ENCODE measurements at regions not wholly inside any gene's neighbourhood (a gene's known extent, or its start where the extent isn't known, plus 50 kb on each side); places are given as distances from the start of the nearest gene placed in this dataset.

DNA sequence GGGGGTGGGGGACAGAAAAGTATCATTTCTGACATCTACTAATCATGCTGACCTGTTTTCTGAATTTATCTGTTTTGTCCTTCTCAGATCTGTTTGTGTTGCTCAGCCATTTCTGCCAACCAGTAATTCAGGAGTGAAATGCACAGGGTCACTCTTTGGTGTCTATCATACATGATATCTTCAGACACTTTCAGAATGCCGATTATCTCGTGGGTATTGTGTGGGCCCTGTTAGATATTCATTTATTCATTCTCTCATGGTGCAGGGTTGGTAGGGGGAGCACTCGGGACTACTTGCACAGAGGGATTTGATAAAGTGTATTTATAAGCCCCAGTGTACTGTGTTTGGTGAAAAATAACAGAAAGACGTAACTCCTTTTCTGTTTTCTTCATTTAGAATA lies 101.2 kb upstream of the CITED2 start:
- TF ChIP-seq, protein P1, sequence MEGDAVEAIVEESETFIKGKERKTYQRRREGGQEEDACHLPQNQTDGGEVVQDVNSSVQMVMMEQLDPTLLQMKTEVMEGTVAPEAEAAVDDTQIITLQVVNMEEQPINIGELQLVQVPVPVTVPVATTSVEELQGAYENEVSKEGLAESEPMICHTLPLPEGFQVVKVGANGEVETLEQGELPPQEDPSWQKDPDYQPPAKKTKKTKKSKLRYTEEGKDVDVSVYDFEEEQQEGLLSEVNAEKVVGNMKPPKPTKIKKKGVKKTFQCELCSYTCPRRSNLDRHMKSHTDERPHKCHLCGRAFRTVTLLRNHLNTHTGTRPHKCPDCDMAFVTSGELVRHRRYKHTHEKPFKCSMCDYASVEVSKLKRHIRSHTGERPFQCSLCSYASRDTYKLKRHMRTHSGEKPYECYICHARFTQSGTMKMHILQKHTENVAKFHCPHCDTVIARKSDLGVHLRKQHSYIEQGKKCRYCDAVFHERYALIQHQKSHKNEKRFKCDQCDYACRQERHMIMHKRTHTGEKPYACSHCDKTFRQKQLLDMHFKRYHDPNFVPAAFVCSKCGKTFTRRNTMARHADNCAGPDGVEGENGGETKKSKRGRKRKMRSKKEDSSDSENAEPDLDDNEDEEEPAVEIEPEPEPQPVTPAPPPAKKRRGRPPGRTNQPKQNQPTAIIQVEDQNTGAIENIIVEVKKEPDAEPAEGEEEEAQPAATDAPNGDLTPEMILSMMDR (IDR thresholded peaks at IDR 0.05 in 4 of 5, conservative IDR thresholded peaks at IDR 0.05 in 1 of 5) = no peak
- TF ChIP-seq POLR2A (IDR thresholded peaks at IDR 0.05) = no peak
